Parathyroid adenoma (tissue), 2 donors: ENCODE measurements at regions not wholly inside any gene's neighbourhood (a gene's known extent, or its start where the extent isn't known, plus 50 kb on each side); places are given as distances from the start of the nearest gene placed in this dataset.

Experiments used
- H2AFZ ChIP-seq: fragments of 300-600 bp; sonication (generic); one replicate; pipeline ENCODE4 v1.7.0; 2017; ENCODE audit warnings: antibody characterized with exemption, mild to moderate bottlenecking
- H3K27ac ChIP-seq: fragments of 300-600 bp; sonication (generic); one replicate; pipeline ENCODE4 v1.7.0; 2017
- H3K27me3 ChIP-seq: fragments of 300-600 bp; sonication (generic); one replicate; pipeline ENCODE4 v1.7.0; 2017; ENCODE audit warnings: low read length; ENCODE audit not compliant: control insufficient read depth, insufficient read depth
- H3K36me3 ChIP-seq: fragments of 300-600 bp; sonication (generic); one replicate; pipeline ENCODE4 v1.7.0; 2017; ENCODE audit warnings: low read length; ENCODE audit not compliant: control insufficient read depth, insufficient read depth
- H3K4me1 ChIP-seq: fragments of 300-600 bp; sonication (generic); one replicate; pipeline ENCODE4 v1.7.0; 2017; ENCODE audit warnings: control low read depth
- H3K4me2 ChIP-seq: fragments of 300-600 bp; sonication (generic); one replicate; pipeline ENCODE4 v1.7.0; 2017; ENCODE audit warnings: low read length
- H3K4me3 ChIP-seq: fragments of 300-600 bp; sonication (generic); one replicate; pipeline ENCODE4 v1.7.0; 2017; ENCODE audit warnings: low read depth, low read length
- H3K79me2 ChIP-seq: fragments of 300-600 bp; sonication (generic); one replicate; pipeline ENCODE4 v1.7.0; 2017; ENCODE audit warnings: control low read depth
- H3K9ac ChIP-seq: fragments of 300-600 bp; sonication (generic); one replicate; pipeline ENCODE4 v1.7.0; 2017; ENCODE audit warnings: mild to moderate bottlenecking
- H3K9me3 ChIP-seq: fragments of 300-600 bp; sonication (generic); one replicate; pipeline ENCODE4 v1.7.0; 2017; ENCODE audit warnings: low read length; ENCODE audit not compliant: control insufficient read depth
- TF ChIP-seq, protein P1 (sequence below): fragments of 300-600 bp; sonication (generic); IDR thresholded peaks from one replicate; pipeline ENCODE4 v1.7.0; 2017; ENCODE audit warnings: antibody characterized with exemption, mild to moderate bottlenecking
- donor health status: primary hyperparathyroidism.

DNA sequence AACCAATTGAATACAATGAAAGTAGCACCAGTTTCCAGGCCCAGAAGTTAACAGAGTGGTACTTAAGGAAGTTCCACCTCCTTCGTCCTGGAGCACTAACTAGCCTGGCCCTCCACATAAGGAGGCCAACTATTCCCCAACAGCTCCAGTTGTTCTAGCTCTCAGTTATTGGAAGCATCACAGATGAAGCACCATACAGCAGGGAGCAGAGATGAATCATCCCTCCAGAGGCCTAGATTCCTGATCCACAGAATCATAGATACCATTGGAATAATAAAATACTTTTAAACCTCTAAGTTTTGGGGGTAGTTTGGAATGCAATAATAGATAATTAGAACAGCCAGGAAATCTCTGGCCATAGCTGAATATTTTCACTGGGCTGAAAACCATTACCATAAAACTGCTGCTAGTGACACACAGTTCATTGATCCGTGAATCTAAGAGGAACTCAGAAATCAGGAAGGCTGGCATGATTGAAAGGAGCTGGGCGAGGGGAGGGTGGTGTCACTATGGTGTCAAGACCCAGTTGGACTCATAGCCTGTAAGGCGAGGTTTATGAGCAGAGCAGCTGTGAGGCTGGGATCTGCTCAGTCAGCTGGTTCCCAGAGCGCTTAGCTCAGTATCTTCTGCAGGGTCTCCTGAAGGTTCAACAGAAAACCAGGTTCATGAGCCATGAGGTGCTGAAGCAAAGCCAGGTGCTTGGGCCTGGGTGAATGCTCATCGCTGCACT is 371.4 kb upstream of the TMTC1 start:
- Histone ChIP-seq H3K79me2 (no peaks in the 10 kb centered on the region), H3K4me2 (no peak overlapping the region), H3K9me3 (no peaks in the 10 kb centered on the region), H3K9ac (no peak overlapping the region), H2AFZ (no peak overlapping the region), H3K36me3 (no peaks in the 10 kb centered on the region), H3K27ac (no peak overlapping the region), H3K4me3 (no peak overlapping the region), H3K4me1 (no peaks in the 10 kb centered on the region), H3K27me3 (no peaks in the 10 kb centered on the region)
- TF ChIP-seq, protein P1, sequence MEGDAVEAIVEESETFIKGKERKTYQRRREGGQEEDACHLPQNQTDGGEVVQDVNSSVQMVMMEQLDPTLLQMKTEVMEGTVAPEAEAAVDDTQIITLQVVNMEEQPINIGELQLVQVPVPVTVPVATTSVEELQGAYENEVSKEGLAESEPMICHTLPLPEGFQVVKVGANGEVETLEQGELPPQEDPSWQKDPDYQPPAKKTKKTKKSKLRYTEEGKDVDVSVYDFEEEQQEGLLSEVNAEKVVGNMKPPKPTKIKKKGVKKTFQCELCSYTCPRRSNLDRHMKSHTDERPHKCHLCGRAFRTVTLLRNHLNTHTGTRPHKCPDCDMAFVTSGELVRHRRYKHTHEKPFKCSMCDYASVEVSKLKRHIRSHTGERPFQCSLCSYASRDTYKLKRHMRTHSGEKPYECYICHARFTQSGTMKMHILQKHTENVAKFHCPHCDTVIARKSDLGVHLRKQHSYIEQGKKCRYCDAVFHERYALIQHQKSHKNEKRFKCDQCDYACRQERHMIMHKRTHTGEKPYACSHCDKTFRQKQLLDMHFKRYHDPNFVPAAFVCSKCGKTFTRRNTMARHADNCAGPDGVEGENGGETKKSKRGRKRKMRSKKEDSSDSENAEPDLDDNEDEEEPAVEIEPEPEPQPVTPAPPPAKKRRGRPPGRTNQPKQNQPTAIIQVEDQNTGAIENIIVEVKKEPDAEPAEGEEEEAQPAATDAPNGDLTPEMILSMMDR, result no peak

DNA sequence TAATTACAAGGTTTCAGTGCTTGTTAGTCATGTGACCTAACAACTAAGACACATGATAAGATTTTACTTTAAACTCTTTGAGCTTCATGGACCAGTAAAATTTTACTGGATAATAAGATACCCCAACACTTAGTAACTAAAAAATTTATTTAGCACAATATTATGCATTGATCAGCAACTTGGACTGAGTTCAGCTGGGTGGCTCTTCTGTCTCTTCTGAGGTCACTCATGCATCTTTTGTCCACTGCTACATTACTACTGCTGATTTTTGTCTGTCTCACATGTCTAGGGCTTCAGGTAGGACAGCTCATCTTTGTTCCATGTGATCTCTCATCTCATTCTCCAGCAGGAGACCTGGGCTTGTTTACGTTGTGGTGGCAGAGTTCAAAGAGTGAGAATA is 370.2 kb upstream of the TMTC1 start:
- H3K4me2 ChIP-seq, result no peak overlapping the region
- no peak overlapping the region for H3K9ac ChIP-seq
- TF ChIP-seq, protein P1, result no peak
- no peak overlapping the region for H3K27ac ChIP-seq
- H3K9me3 ChIP-seq, result no peaks in the 10 kb centered on the region
- no peaks in the 10 kb centered on the region for H3K27me3 ChIP-seq
- no peak overlapping the region for H3K4me3 ChIP-seq
- no peaks in the 10 kb centered on the region for H3K4me1 ChIP-seq
- no peaks in the 10 kb centered on the region for H3K79me2 ChIP-seq
- H3K36me3 ChIP-seq, result no peaks in the 10 kb centered on the region
- no peak overlapping the region for H2AFZ ChIP-seq

DNA sequence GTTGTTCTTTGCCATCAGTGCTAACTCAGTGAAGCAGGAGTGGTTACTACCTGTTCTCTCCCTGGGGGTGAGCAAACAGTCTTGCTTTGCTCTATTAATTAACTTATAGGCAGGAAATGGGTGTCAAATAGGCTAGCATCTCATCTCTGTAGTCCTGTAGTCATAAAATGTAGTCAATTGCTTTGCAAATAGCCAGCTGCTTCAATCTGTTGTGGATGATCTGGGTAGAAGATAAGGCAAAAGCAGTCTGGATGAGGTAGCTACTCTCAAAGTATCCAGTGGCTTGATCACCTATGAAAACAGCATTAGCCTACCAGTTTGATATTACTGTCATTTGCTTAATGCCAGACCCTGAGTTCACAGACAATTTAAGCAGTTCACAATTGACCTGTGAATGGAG is 369.0 kb upstream of the TMTC1 start:
- Histone ChIP-seq H3K9me3 (no peaks in the 10 kb centered on the region), H3K4me2 (no peak overlapping the region), H3K9ac (no peak overlapping the region), H3K4me1 (no peaks in the 10 kb centered on the region), H3K4me3 (no peak overlapping the region), H3K27ac (no peak overlapping the region), H3K79me2 (no peaks in the 10 kb centered on the region), H3K36me3 (no peaks in the 10 kb centered on the region), H3K27me3 (no peaks in the 10 kb centered on the region), H2AFZ (no peak overlapping the region)
- TF ChIP-seq, protein P1, result no peak

DNA sequence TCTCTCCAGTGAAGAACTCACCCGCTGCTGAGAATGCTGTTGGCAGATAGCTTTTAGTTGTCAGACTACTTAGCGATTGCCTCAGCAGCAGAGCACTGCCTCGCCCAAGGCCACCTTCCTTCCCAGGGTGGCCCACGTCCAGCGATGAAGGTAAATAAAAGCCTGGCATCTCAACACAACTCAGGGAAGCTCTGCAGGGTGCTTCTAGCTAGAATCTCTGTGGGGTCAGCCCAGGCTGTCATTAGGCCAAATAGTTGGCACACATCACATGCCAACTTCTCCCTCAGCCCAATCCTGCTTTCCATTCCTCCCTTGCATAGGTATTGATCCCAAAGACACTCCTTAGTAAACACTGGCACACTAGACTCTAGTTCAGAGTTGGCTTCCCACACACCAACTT is 368.1 kb upstream of the TMTC1 start:
- Histone ChIP-seq H3K9me3 (no peaks in the 10 kb centered on the region), H2AFZ (no peak overlapping the region), H3K4me1 (no peaks in the 10 kb centered on the region), H3K27me3 (no peaks in the 10 kb centered on the region), H3K27ac (no peak overlapping the region), H3K9ac (no peak overlapping the region), H3K4me2 (no peak overlapping the region), H3K4me3 (no peak overlapping the region), H3K36me3 (no peaks in the 10 kb centered on the region), H3K79me2 (no peaks in the 10 kb centered on the region)
- TF ChIP-seq, protein P1, result no peak

DNA sequence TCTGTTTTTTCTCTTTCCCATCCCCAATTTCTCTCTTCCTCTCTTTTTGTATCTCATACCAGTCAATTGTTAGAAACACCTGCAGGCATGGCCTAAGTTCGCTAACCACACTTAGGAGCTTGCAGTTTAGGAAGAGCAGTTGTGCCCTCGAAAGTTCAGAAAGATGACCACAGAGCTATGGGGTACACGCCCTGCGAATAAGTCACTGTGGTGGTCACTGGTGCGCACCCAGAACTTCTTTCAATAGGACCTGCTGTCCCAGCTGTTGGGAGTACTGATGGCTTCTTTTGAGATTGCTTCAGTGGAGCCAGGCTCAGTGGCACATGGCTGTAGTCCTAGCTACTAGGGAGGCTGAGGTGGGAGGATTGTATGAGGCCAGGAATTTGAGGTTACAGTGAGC is 362.8 kb upstream of the TMTC1 start:
- Histone ChIP-seq H3K36me3 (no peaks in the 10 kb centered on the region), H3K9ac (no peak overlapping the region), H3K27ac (no peak overlapping the region), H3K79me2 (no peaks in the 10 kb centered on the region), H3K9me3 (no peaks in the 10 kb centered on the region), H3K4me1 (no peaks in the 10 kb centered on the region), H3K27me3 (no peaks in the 10 kb centered on the region), H2AFZ (no peak overlapping the region), H3K4me2 (no peak overlapping the region), H3K4me3 (no peak overlapping the region)
- TF ChIP-seq, protein P1, result no peak
